ENCODE measurements at regions not wholly inside any gene's neighbourhood (a gene's known extent, or its start where the extent isn't known, plus 50 kb on each side); places are given as distances from the start of the nearest gene placed in this dataset.
A peak's percentile ranks its signal among the peaks of the same experiment; 100 is the strongest.

DNA sequence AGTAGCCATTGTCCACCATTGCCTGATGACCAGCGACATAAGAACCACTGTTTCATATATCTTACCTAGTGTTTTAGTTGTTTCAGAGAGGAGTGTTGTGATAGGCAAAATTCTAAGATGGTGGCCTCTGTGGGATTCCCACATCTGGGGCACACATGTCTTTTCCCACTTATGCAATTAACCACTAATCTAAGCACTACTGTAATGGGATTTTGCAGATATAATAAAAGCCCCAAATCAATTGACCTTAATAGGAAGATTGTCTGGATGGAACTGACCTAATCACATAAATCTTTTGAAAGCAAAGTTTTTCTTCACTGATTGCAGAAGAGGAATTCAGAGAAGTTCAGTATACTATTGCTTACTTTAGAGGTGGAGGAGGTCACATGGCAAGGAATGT lies 469.9 kb downstream of the NUP35 start:
- intact Hi-C loops (cut with DNase I), result no loop called here
- no peak for ATAC-seq
- no peak for DNase-seq

DNA sequence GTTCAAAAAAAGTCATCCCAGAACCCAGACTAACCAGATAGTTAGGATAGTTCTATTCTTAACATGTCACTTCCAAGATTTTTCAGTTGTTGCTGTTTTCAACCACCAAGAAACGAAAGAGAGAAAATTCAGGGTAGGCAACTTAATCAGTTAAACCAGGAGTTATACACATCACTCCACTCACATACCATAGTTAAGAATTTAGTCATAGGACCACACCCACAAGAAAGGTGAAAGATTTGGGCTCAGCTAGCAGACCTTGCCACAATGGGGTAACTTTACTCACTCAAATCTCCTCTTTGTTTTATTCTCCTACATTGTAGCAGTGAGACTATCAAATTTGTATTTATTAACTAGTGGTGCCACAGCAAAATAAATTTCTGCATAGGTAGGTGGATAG lies 473.6 kb downstream of the NUP35 start:
- no peak for DNase-seq
- ATAC-seq, result no peak
- intact Hi-C loops (cut with DNase I), result no loop called here

DNA sequence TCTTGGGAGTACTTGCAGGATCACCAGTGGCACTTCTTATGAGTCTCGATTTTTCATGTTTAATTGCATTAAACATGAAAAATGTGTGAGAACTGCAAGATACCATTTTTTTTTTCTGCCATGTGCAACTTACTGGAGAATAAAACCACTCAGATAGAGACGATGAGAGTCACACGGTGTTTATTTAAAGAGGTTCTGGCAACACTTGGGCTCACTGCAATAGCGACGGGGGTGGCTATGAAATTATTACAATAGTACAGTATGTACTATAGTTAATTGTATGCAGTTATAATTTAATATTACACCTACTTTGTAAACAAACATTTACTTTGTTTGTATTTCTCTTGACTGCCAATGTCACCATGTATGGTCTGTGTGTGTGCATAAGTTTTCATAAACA lies 479.8 kb downstream of the NUP35 start:
- ATAC-seq (no peak), DNase-seq (no peak)
- intact Hi-C loops (cut with DNase I), result no loop called here

DNA sequence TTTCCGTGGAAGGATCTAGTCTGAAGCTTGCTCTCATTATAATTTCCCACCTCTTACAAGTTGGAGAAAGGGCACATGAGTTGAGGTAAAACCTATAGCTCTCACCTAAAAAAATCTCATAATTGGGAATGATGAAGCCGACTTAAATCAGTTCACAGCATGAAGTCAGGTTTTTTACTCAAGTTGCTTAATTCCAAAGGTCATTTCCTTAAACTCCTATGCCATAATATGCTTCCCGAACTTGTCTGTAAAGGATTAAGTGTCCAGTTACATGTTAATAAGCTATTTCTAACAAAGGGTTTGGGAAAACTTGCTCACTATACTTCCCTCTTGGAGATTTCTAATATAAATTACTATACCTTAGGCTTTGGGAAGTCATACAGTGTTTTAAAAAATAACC lies 481.2 kb downstream of the NUP35 start:
- intact Hi-C loops (cut with DNase I), result no loop called here
- no peak for ATAC-seq

DNA sequence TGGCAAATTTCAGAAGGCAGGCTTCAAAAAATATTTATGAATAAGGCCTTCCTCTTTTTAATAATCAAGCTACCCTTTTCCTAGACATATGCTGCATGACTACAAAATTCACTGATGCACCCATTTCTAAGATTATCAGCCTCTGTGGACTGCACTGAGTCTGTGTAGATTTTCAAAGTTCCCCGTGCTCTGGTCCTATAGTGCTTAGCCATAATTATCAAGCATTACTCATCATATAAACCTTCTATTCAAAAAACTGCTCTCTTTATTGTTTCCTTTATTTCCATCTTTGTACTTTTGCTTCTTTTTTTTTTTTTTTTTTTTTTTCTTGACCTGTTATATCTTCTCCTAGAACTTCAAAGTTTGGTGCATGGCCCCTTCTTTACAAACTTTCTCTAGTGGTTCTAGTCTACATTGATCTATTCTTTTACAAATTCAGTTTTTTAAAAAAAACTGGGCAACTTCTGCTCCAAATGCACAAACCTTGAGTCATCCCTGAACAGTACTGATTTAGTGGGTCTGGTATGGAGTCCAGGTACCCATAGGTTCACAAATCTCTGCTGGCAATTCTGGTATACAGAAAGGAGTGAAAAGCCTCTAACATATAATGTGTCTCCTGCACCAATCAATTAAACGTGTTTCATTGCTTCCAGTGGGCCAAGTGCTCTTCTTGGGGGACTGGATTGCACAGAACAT lies 481.9 kb downstream of the NUP35 start:
- intact Hi-C loops (cut with DNase I), result no loop called here
- ATAC-seq, result no peak
- DNase-seq, result no peak

More for the DNA sequence above, 481.2 kb downstream of the NUP35 start:
- DNase-seq, result no peak

DNA sequence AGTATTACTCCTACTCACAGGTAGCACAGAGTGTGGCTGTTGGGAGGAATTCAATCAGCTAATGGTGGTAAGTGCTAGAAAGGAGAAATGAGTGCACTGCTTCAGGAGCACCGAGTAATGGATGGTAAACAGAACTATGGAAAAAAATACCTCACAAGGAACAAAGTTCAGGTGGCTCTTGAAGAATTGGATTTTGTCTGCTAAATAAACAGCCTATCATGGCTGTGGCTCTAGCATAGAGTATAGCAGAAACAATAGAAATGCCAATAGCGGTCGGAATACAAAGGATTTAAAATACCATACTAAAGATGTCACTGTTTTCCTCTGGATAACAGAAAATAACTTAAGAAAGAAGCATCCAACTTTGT lies 482.5 kb downstream of the NUP35 start:
- DNase-seq (no peak), ATAC-seq (no peak)
- intact Hi-C loops (cut with DNase I), result no loop called here

DNA sequence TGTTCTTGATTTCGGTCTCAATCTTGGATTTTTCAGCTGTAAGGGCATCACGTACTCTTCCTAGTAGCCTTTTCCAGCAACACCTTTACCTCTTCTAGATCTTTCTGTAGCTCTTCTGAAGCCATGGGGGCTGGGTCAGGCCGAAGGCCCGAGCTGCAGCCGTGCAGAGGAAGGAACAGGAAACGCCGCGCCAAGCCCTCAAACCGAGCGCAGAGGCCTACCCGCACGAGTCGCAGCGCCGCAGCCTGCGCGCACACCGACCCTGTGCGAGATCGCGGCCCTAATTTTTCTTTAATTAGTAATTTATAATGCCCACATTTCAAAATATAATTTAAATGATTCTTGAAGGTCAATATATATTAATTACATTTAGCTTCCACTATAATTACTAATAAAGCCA lies 483.8 kb downstream of the NUP35 start:
- ATAC-seq, result no peak
- no peak for DNase-seq
- intact Hi-C loops (cut with DNase I), result no loop called here

DNA sequence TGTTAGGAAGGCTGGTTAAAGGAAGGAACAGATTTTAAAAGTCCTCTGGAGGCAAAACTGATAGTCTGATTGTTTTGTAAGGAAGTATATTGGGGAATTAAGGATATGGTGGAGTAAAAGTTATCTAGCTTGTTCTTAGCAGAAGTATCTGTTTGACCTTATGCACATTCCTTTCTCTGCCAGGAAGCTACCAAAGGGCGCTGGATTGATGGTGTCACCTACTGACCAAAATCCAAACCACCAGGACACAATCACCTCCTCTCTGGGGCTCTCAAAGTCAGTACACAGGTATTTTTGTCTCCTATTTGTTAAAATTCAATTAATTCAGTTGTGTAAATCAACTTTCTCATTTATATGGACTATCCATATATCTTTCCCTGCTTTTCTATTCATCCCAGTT lies 484.5 kb downstream of the NUP35 start:
- intact Hi-C loops (cut with DNase I), result no loop called here
- DNase-seq (no peak), ATAC-seq (no peak)

DNA sequence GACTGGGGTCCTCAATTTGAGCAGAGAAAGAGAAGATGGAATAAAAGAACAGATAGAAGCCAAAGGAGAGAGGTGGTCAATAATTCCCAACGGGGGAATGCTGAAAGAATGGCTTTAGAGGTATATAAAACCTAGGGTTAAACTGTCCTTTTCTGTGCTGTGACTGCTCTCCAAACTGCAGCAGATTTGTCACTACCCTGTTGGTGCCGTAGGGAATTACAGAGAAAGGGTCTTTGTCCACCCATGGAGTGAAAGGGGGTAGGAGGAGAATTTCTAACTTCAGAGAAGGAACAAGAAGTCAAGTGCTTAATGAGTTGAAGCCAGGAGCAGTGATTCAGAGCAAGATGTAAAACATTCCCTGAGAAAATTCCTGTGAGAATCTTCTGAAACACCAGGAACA lies 486.5 kb downstream of the NUP35 start:
- ATAC-seq, result no peak
- DNase-seq, result no peak
- intact Hi-C loops (cut with DNase I), result no loop called here

DNA sequence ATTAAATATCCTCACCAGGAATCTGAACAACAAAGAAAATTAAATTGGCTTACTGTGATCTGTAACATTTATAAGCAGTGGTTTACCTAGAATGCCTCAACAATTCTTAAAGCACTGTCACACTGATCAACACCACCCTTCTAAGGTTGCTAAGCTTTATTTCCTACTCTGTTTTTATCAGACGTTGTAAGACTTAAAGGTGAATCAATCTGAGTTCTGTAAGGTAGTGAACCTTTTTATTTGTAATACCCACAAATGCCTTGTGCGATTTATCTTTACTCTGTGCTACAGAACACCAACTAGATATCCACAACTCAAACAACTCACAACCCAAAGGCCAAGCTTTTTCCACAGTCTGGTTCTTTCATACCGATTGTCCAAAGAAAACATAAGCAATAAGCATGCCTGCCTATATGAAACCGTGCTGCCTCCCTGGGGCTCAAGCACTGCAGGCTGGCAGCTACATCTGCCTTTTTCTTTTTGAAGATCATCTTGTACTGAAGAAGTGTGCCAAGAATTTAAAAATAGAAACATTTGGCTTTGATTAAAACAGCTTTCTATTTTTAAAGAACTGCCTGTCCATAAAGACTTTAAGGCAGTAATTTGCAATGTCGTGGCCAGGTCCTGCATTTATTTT lies 490.7 kb downstream of the NUP35 start:
- intact Hi-C loops (cut with DNase I), result no loop called here
- ATAC-seq (peak; percentile 85 to 95), DNase-seq (peak; percentile 33)

DNA sequence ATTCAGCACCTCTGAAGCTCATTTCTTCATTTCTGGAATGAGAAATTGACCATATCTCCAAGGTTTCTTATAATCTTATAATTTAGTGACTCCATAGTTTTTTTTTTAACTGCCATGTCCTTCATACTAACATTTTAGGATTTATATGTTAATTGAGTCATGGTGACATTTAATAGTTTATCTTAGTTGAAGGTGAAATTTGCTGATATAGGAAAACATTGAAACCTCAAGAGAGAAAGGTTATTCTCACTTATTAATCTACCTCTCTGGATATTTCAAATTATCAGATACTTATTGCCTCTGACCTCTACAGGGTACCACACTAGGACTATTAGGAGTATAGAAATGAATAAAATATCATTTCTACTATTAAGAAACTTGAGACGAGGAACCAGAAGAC lies 499.0 kb downstream of the NUP35 start:
- ATAC-seq (no peak), DNase-seq (no peak)
- intact Hi-C loops (cut with DNase I), result no loop called here

DNA sequence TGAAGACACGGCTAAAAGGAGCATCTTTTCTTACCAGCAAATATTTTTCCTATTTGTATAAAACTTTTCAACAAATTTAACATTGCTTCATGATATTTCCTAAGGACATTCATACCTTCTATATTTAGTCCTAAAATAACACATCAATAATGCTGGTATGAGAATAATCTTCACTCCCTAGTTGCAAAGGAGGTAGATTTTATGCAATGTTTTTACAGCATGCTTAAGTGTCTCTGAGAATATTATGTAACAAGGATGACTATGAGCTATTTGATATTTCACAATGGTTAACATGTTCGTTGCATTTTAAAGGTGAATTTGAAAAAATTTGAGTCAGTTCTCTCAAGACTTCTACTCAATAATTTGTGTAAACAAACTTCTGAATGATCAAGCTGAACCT lies 506.7 kb downstream of the NUP35 start:
- intact Hi-C loops (cut with DNase I), result no loop called here
- peak in 1 of 2 donors; percentile 80 for ATAC-seq
- DNase-seq, result no peak

DNA sequence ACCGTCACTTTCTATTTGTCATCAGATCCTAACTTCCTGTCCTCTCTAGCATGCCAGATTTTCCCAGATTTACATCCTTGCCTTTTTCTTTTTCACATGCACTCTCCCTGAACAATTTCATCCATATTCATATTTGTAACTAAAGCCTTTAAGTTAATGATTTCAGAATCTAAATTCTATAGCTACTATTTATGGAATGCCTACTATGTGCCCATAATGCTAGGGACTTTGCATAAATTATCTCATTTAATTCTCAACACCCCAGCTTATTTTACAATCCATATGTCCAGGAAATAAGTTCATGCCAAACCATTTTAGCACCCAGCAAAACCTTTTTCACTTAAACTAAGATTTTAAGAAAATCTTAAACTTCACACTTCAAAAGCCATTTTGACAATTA lies 531.9 kb downstream of the NUP35 start:
- intact Hi-C loops (cut with DNase I), result no loop called here
- DNase-seq, result no peak
- ATAC-seq, result no peak

DNA sequence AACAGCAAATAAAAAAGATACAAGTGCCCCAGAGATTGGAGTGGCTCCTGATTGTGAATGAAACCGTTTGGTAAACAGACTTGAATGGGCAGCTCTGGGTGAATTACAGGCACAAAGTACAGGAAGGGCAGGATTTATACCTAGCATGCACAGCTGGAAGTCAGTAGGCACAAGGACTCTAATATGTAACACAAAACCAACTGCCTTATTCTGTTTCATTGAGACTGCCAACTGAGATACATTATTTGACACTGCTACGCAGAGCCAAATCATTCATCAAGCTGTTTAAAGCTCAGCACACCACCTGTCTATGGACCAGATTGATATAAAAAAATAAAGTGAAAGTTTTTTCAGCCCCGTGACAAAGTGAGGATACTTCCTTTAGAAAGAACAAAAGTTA lies 541.2 kb downstream of the NUP35 start:
- intact Hi-C loops (cut with DNase I), result no loop called here
- DNase-seq, result no peak

DNA sequence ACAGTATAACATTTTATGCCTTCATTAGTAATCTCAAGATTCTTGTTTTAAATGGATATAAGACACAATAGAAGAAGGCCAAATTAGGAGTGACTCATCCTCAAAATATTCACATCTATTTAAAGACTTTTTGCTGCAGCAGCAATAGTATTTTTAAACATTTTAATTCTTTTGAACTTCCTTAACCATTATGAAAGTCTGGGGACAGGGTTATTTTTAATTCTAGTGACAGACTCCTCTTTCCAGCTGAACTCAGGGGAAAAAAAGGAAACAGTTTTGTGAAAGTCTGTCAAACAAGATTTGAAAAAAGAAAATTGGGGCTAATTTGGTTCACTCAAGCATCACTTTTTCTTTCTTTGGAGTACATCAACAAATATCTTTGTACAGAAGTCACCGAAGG lies 541.8 kb downstream of the NUP35 start:
- DNase-seq (no peak), ATAC-seq (no peak)
- intact Hi-C loops (cut with DNase I), result no loop called here

More for the DNA sequence above, 541.2 kb downstream of the NUP35 start:
- ATAC-seq, result no peak

DNA sequence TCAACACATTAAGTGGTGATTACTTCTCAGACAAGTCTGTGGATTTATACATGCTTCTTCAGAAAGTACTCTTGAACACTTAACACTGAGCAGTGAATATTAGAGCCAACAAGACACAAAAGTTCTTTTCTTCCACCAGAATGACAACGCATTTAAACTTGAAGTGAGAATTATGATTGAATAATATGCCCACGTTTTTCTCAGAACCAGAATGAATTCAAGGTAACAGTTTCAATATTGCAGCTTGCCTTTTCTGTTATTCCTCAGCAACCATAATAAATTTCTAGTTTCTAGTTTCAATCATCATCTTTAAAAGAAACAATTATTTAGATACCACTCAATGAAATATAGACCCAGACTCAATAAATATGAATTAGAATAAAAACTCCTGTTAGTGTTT lies 547.0 kb downstream of the NUP35 start:
- no peak for ATAC-seq
- intact Hi-C loops (cut with DNase I), result no loop called here
- DNase-seq, result no peak

DNA sequence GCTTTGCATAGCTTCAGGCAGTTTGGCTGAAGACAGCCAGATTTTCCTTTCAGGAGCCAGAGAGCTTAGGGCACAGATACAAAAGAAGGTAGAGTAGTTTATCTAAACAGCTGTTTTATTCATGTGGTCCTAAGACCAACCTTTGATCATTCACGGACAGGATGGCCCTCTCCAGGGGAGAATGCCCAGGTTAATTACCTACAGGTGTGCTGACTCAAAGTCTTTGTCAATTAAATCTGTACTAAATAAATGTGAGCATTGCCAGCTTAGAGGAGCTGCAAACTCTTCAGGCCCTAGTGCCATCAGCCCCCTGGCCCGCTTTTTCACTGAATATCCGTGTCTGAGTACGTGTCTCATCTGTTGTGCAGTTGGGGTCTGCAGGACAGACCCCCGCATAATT lies 554.7 kb downstream of the NUP35 start:
- DNase-seq (no peak), ATAC-seq (no peak)
- intact Hi-C loops (cut with DNase I), result no loop called here

DNA sequence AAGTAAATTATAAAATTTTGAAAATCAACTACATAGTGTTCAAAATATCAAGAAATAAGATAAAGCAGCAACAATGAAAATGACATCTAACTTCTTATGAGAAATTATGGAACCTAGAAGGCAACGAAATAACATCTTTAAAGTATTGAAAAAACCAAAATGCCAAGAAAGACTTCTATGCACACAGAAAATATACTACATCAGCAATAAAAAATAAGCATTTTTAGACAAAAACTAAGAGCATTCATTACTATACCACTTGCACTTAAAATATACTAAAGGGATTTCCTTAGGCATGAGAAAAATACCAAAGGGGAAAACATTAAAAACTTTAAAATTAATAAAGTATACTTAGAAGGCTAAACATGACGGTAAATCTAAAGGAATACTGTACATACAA lies 556.3 kb downstream of the NUP35 start:
- DNase-seq (no peak), ATAC-seq (no peak)
- intact Hi-C loops (cut with DNase I), result no loop called here

DNA sequence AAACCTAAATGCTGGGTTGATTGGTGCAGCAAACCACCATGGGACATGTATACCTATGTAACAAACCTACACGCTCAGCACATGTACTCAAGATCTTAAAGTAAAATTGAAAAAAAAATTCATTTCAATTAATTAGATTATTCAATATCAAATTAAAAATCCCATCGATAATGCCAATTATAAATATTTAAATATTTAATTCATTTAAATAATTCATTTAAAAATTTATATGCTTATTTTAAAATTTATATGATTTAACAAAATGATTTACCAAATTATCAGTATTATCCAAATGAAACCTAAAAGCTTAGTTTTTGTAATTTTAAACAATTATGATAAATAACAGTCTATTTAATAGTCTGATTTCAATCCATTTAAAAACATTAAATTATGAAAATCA lies 560.4 kb downstream of the NUP35 start:
- intact Hi-C loops (cut with DNase I), result no loop called here
- no peak for DNase-seq
- ATAC-seq, result no peak

DNA sequence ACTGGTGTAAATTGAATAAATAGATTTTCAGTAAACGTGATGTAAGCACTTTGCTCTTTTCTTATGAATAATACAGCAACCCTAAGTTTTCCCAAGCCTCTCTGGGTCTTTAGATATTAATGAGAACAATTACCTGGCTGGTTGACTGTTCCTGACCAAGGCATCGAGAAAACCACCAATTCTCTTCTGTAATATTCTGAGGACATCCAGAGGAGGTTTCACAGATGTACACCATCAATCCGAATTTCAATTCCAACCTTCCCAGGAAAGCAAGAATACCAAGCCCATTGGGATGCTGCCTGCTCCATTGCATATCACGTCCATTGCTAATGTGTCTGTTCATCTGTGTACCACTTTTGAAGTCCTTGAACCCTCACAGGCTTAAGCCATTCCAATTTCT lies 571.8 kb downstream of the NUP35 start:
- intact Hi-C loops (cut with DNase I), result loop anchor here in 1 of 2 donors (5.0 kb wide), 1 partner anchor 449 kb away; no protein-coding TSS in a partner anchor
- ATAC-seq, result no peak
- no peak for DNase-seq

DNA sequence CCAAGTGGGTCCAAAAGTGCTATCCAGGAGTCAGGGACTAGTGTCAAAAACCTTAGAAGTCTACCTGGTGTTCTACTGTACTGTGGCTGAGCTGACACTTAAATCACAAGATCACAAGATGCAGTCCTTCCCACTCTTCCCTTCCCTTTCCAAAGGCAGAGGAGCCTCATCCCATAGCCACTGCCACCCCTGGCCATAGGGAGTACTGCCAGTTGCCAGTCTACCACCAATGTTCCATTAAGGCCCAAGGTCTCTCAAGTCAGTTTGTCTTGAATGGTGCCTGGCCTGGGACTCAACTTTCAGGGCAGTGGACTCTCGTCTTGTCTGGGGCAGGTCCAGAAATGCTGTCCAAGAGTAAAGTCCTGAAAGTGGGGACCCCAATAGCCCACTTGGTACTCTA lies 585.6 kb downstream of the NUP35 start:
- DNase-seq (no peak), ATAC-seq (no peak)
- intact Hi-C loops (cut with DNase I), result no loop called here

All from left cardiac atrium (tissue), 4 donors.